ENCODE measurements at regions not wholly inside any gene's neighbourhood (a gene's known extent, or its start where the extent isn't known, plus 50 kb on each side); places are given as distances from the start of the nearest gene placed in this dataset.
A peak's percentile ranks its signal among the peaks of the same experiment; 100 is the strongest.

DNA sequence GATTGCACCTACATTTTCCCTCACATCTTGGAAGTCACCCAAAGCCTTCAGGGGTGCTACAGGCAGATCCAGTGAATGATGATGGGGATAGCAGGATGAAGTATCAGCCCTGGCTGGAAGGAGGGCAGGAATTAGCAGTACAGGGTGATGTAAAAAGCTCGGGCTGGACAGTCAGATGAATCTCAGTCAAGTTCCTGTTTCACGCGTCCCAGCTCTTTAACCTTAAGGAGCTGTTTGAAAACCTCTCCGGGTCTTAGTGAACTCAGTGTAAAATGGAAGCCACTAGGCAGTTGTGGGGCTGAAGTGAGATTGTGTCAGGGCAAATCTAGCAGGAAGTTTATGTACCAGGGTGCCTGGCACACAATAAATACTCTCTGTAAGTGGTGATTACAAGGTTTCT is 166.4 kb upstream of the PROK2 start:
- H3K27me3 ChIP-seq (ENCODE audit: control insufficient read depth in 2 of 2, insufficient read depth in 2 of 2, low read length in 2 of 2) = peaks cover 8 to 24% of the 10 kb centered on the region in 2 donors
- H3K36me3 Mint-ChIP-seq = no peaks in the 10 kb centered on the region
- no peak overlapping the region for H3K4me3 Mint-ChIP-seq
- no peak overlapping the region for H3K27ac ChIP-seq (ENCODE audit: low read depth in 1 of 2, low read length in 2 of 2)
- 17% methylated on average over 4 of the region's 4 CpGs for WGBS (ENCODE audit: insufficient coverage)
- H3K9me3 ChIP-seq (replicated peaks in 1 of 2; ENCODE audit: control insufficient read depth in 1 of 2, insufficient read depth in 1 of 2, low read length in 2 of 2) = no peaks in the 10 kb centered on the region
- intact Hi-C loops (cut with micrococcal nuclease) = no loop called here
- DNase-seq = peak in 2 of 3 donors; percentile 19 to 21
- no peaks in the 10 kb centered on the region for H4K20me1 ChIP-seq (ENCODE audit: insufficient read depth, low read length)
- peak overlapping the region in 1 of 7 donors; percentile 54 for H3K27ac Mint-ChIP-seq
- no peak overlapping the region for H2AFZ ChIP-seq (ENCODE audit: insufficient read depth, low read depth, low read length, poor library complexity, severe bottlenecking)
- H3K4me1 Mint-ChIP-seq = peaks cover 12% of the 10 kb centered on the region
- H3K4me3 ChIP-seq (replicated peaks in 1 of 3; ENCODE audit: low read depth in 2 of 3, low read length in 3 of 3) = no peak overlapping the region
- H3K27me3 Mint-ChIP-seq (ENCODE audit: low read depth in 3 of 3) = peaks cover 14 to 50% (median 24%) of the 10 kb centered on the region in 3 donors
- H3K79me2 ChIP-seq (ENCODE audit: insufficient read depth, low read length) = no peaks in the 10 kb centered on the region
- H3K9ac ChIP-seq (ENCODE audit: insufficient read depth, low read length, poor library complexity, severe bottlenecking) = no peak overlapping the region
- H3K4me2 ChIP-seq (replicated peaks; ENCODE audit: extremely low read depth, low read length, poor library complexity, severe bottlenecking) = no peak overlapping the region
- H3K9me3 Mint-ChIP-seq = peaks cover 0 to 4% (median 3%) of the 10 kb centered on the region in 7 donors
- H3K4me1 ChIP-seq (ENCODE audit: control insufficient read depth in 1 of 2, insufficient read depth in 2 of 2, low read length in 2 of 2) = peaks cover 4 to 7% of the 10 kb centered on the region in 2 donors
- H3K36me3 ChIP-seq (replicated peaks in 1 of 2; ENCODE audit: control insufficient read depth in 1 of 2, insufficient read depth in 2 of 2, low read length in 2 of 2) = no peaks in the 10 kb centered on the region
- TF ChIP-seq, protein P1, sequence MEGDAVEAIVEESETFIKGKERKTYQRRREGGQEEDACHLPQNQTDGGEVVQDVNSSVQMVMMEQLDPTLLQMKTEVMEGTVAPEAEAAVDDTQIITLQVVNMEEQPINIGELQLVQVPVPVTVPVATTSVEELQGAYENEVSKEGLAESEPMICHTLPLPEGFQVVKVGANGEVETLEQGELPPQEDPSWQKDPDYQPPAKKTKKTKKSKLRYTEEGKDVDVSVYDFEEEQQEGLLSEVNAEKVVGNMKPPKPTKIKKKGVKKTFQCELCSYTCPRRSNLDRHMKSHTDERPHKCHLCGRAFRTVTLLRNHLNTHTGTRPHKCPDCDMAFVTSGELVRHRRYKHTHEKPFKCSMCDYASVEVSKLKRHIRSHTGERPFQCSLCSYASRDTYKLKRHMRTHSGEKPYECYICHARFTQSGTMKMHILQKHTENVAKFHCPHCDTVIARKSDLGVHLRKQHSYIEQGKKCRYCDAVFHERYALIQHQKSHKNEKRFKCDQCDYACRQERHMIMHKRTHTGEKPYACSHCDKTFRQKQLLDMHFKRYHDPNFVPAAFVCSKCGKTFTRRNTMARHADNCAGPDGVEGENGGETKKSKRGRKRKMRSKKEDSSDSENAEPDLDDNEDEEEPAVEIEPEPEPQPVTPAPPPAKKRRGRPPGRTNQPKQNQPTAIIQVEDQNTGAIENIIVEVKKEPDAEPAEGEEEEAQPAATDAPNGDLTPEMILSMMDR (IDR thresholded peaks at IDR 0.05) = no peak

DNA sequence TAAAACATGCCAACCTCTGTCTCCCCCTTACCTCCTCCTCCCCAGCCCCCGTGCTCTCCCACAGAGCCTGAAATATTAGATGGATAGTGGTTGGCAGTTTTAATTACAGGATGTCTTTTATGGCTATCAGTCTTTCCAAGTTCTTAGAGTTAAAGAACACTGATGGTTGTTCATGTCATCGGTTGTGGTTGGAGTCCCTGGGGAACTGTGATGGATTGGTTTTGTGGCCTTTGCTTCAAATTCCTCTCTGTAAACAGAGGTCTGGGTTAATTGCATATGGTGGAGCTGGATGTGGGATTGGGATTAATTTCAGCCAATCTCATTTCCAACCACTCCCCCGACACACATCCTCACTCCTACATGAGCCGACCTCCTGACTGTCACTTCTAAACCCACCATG is 164.5 kb upstream of the PROK2 start:
- peaks cover 0 to 4% (median 3%) of the 10 kb centered on the region in 7 donors for H3K9me3 Mint-ChIP-seq
- H4K20me1 ChIP-seq (ENCODE audit: insufficient read depth, low read length) = no peaks in the 10 kb centered on the region
- H3K36me3 Mint-ChIP-seq = no peaks in the 10 kb centered on the region
- DNase-seq = no peak
- H3K4me3 Mint-ChIP-seq = peak overlapping the region in 1 of 2 donors; percentile 19
- no peak overlapping the region for H3K9ac ChIP-seq (ENCODE audit: insufficient read depth, low read length, poor library complexity, severe bottlenecking)
- H3K27me3 ChIP-seq (ENCODE audit: control insufficient read depth in 2 of 2, insufficient read depth in 2 of 2, low read length in 2 of 2) = peaks cover 8 to 27% of the 10 kb centered on the region in 2 donors
- H3K9me3 ChIP-seq (replicated peaks in 1 of 2; ENCODE audit: control insufficient read depth in 1 of 2, insufficient read depth in 1 of 2, low read length in 2 of 2) = no peaks in the 10 kb centered on the region
- no peak overlapping the region for H3K4me3 ChIP-seq (replicated peaks in 1 of 3; ENCODE audit: low read depth in 2 of 3, low read length in 3 of 3)
- no peaks in the 10 kb centered on the region for H3K79me2 ChIP-seq (ENCODE audit: insufficient read depth, low read length)
- H3K4me1 Mint-ChIP-seq = peaks cover 3% of the 10 kb centered on the region
- intact Hi-C loops (cut with micrococcal nuclease) = no loop called here
- no peak overlapping the region for H3K27ac ChIP-seq (ENCODE audit: low read depth in 1 of 2, low read length in 2 of 2)
- H3K36me3 ChIP-seq (replicated peaks in 1 of 2; ENCODE audit: control insufficient read depth in 1 of 2, insufficient read depth in 2 of 2, low read length in 2 of 2) = no peaks in the 10 kb centered on the region
- WGBS (ENCODE audit: insufficient coverage) = 100% methylated on average over 2 of the region's 4 CpGs
- H3K4me1 ChIP-seq (ENCODE audit: control insufficient read depth in 1 of 2, insufficient read depth in 2 of 2, low read length in 2 of 2) = no peaks in the 10 kb centered on the region
- TF ChIP-seq, protein P1 (IDR thresholded peaks at IDR 0.05) = no peak
- no peak overlapping the region for H3K27ac Mint-ChIP-seq
- H3K4me2 ChIP-seq (replicated peaks; ENCODE audit: extremely low read depth, low read length, poor library complexity, severe bottlenecking) = no peak overlapping the region
- H3K27me3 Mint-ChIP-seq (ENCODE audit: low read depth in 3 of 3) = peaks cover 14 to 51% (median 20%) of the 10 kb centered on the region in 3 donors
- no peak overlapping the region for H2AFZ ChIP-seq (ENCODE audit: insufficient read depth, low read depth, low read length, poor library complexity, severe bottlenecking)
